ENCODE measurements at regions not wholly inside any gene's neighbourhood (a gene's known extent, or its start where the extent isn't known, plus 50 kb on each side); places are given as distances from the start of the nearest gene placed in this dataset.

GRCh38 chr4:79015411-79015810 lies 76.2 kb upstream of the PAQR3 start:
- Histone ChIP-seq H3K27ac (ENCODE audit: insufficient read length, low read depth, low read length) (no peak overlapping the region), H3K56ac (ENCODE audit: insufficient read length, low read depth, low read length) (no peak overlapping the region), H2BK15ac (ENCODE audit: low read depth, low read length) (no peak overlapping the region), H3K18ac (ENCODE audit: insufficient read length, low read depth, low read length) (no peak overlapping the region), H3K9ac (ENCODE audit: extremely low read depth, insufficient read length, low read length) (no peak overlapping the region), H3K9me3 (ENCODE audit: control insufficient read depth, low read depth, low read length) (no peaks in the 10 kb centered on the region), H2BK5ac (ENCODE audit: insufficient read length, low read length) (no peak overlapping the region), H4K5ac (ENCODE audit: insufficient read length, low read depth, low read length) (no peak overlapping the region), H3K4me1 (ENCODE audit: insufficient read depth, low read length) (no peaks in the 10 kb centered on the region), H3K79me1 (ENCODE audit: insufficient read depth, low read depth, low read length, poor library complexity, severe bottlenecking) (no peaks in the 10 kb centered on the region), H2AFZ (ENCODE audit: low read length) (no peak overlapping the region), H4K91ac (ENCODE audit: insufficient read length, low read depth, low read length) (no peak overlapping the region), H3K23me2 (ENCODE audit: insufficient read length, low read depth, low read length, poor library complexity, severe bottlenecking) (no peaks in the 10 kb centered on the region), H3T11ph (ENCODE audit: low read length) (no peak overlapping the region), H2BK20ac (ENCODE audit: low read depth, low read length, poor library complexity, severe bottlenecking) (no peak overlapping the region), H2BK12ac (ENCODE audit: insufficient read length, low read depth, low read length) (no peak overlapping the region), H3K23ac (ENCODE audit: insufficient read length, low read depth, low read length) (no peak overlapping the region), H3K4me2 (ENCODE audit: insufficient read depth, insufficient read length, low read length) (no peak overlapping the region), H3K14ac (ENCODE audit: insufficient read depth, low read length) (no peak overlapping the region), H3K79me2 (ENCODE audit: insufficient read depth, low read length) (no peaks in the 10 kb centered on the region), H2AK5ac (ENCODE audit: insufficient read length, low read length) (no peak overlapping the region), H3K27me3 (ENCODE audit: insufficient read depth, low read length) (no peaks in the 10 kb centered on the region), H4K8ac (replicated peaks; ENCODE audit: insufficient read length, low read depth, low read length) (no peak overlapping the region), H2BK120ac (ENCODE audit: low read depth, low read length, poor library complexity, severe bottlenecking) (no peak overlapping the region), H3K4ac (ENCODE audit: low read depth, low read length) (no peak overlapping the region), H4K20me1 (ENCODE audit: control insufficient read depth, insufficient read depth, insufficient read length) (no peaks in the 10 kb centered on the region)
- peaks cover 0 to 2% of the 10 kb centered on the region in 2 experiments; a peak in 2 of 5 replicates for H3K9me3 Mint-ChIP-seq
- no peaks in the 10 kb centered on the region for H3K4me1 Mint-ChIP-seq
- peaks cover 0 to 1% (median 0%) of the 10 kb centered on the region in 3 experiments; a peak in 1 of 7 replicates for H3K36me3 Mint-ChIP-seq (ENCODE audit: insufficient read depth in 1 of 3, low read depth in 3 of 3)
- H3K4me3 Mint-ChIP-seq, result no peak overlapping the region
- no peak for TF ChIP-seq CTCF (conservative IDR thresholded peaks at IDR 0.05)
- DNase-seq, result no peak
- WGBS (ENCODE audit: extremely low coverage, insufficient read length, low lambda C conversion rate), result no CpG with 5 or more reads among the region's 2 CpGs
- H3K27me3 Mint-ChIP-seq (ENCODE audit: low read depth), result no peaks in the 10 kb centered on the region; the same call in 1 of the 2 replicates
- no peak overlapping the region; a peak in 1 of 7 replicates for H3K27ac Mint-ChIP-seq

Measured in H9 (cell line).